Smooth muscle cell (in vitro differentiated cells): ENCODE measurements at regions not wholly inside any gene's neighbourhood (a gene's known extent, or its start where the extent isn't known, plus 50 kb on each side); places are given as distances from the start of the nearest gene placed in this dataset.

Experiments used
- DNase-seq: peaks from one replicate; lab custom pipeline; 2025; ENCODE audit not compliant: unreplicated experiment; lab: John Stamatoyannopoulos, UW
- H2AFZ ChIP-seq: fragments of 200-600 bp; sonication (generic); 2 replicates; pipeline ENCODE4 v1.6.0; 2016; ENCODE audit warnings: antibody characterized with exemption, low read depth, mild to moderate bottlenecking
- H3F3A ChIP-seq: fragments of 200-600 bp; sonication (generic); 2 replicates; pipeline ENCODE4 v1.6.0; 2017; ENCODE audit warnings: antibody characterized with exemption, low read depth
- H3K27ac ChIP-seq: fragments of 200-600 bp; sonication (generic); 2 replicates; pipeline ENCODE4 v1.5.1; 2016; ENCODE audit warnings: low read depth, mild to moderate bottlenecking
- H3K27me3 ChIP-seq: fragments of 200-600 bp; sonication (generic); 2 replicates; pipeline ENCODE4 v1.6.1; 2016; ENCODE audit warnings: low read depth, mild to moderate bottlenecking
- H3K36me3 ChIP-seq: fragments of 200-600 bp; sonication (generic); 2 replicates; pipeline ENCODE4 v1.5.1; 2016; ENCODE audit warnings: low read depth
- H3K4me1 ChIP-seq: fragments of 200-600 bp; sonication (generic); 2 replicates; pipeline ENCODE4 v1.5.1; 2016; ENCODE audit warnings: low read depth
- H3K4me2 ChIP-seq: fragments of 200-600 bp; sonication (generic); 2 replicates; pipeline ENCODE4 v1.6.0; 2016; ENCODE audit warnings: mild to moderate bottlenecking
- H3K4me3 ChIP-seq: fragments of 200-600 bp; sonication (generic); 2 replicates; pipeline ENCODE4 v1.5.1; 2016; ENCODE audit warnings: mild to moderate bottlenecking
- H3K79me2 ChIP-seq: fragments of 200-600 bp; sonication (generic); 2 replicates; pipeline ENCODE4 v1.6.0; 2016; ENCODE audit warnings: low read depth, mild to moderate bottlenecking
- H3K9ac ChIP-seq: fragments of 200-600 bp; sonication (generic); 2 replicates; pipeline ENCODE4 v1.6.0; 2016; ENCODE audit warnings: low read depth
- H3K9me3 ChIP-seq: fragments of 200-600 bp; sonication (generic); replicated peaks from 2 replicates; pipeline ENCODE4 v1.5.1; 2016; ENCODE audit warnings: low read depth
- H4K20me1 ChIP-seq: fragments of 200-600 bp; sonication (generic); 2 replicates; pipeline ENCODE4 v1.6.0; 2016; ENCODE audit warnings: low read depth
- WGBS: methylation state at CpG from one replicate; pipeline ENCODE4 v1.1.7; 2016; ENCODE audit warnings: low lambda C conversion rate; 5-methylcytosine and 5-hydroxymethylcytosine counted together
- TF ChIP-seq, protein P1 (sequence below): fragments of 200-600 bp; sonication (generic); IDR thresholded peaks from 2 replicates; pipeline ENCODE4 v1.5.1; 2017; ENCODE audit warnings: borderline replicate concordance, mild to moderate bottlenecking, antibody characterized with exemption; ENCODE audit not compliant: insufficient read depth, poor library complexity, severe bottlenecking

DNA sequence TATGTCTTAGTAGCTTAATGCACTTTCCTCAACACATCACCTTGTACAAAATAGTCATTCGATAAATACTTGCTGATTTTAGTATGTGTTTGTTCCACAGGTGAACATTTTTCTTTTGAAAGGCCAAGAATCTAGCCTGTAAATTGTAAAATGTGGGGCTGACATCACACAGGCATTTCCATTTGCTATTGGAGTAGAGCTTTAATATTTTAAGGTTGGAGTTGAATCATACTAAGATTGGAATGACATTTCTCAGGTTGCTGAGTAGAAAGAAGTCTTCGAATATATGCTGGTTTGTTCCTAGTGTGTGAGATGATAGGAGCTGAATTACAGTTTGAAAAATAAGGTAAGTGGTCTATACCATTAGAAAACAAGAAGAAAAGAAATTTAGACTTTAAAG lies 112.3 kb upstream of the FRY start:
- TF ChIP-seq, protein P1, sequence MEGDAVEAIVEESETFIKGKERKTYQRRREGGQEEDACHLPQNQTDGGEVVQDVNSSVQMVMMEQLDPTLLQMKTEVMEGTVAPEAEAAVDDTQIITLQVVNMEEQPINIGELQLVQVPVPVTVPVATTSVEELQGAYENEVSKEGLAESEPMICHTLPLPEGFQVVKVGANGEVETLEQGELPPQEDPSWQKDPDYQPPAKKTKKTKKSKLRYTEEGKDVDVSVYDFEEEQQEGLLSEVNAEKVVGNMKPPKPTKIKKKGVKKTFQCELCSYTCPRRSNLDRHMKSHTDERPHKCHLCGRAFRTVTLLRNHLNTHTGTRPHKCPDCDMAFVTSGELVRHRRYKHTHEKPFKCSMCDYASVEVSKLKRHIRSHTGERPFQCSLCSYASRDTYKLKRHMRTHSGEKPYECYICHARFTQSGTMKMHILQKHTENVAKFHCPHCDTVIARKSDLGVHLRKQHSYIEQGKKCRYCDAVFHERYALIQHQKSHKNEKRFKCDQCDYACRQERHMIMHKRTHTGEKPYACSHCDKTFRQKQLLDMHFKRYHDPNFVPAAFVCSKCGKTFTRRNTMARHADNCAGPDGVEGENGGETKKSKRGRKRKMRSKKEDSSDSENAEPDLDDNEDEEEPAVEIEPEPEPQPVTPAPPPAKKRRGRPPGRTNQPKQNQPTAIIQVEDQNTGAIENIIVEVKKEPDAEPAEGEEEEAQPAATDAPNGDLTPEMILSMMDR: no peak
- H3K9me3 ChIP-seq: no peaks in the 10 kb centered on the region
- no peaks in the 10 kb centered on the region for H3K27me3 ChIP-seq
- WGBS: 90% methylated on average over 2 of the region's 2 CpGs
- no peak overlapping the region for H2AFZ ChIP-seq
- no peak overlapping the region for H3K4me3 ChIP-seq
- no peak overlapping the region for H3K4me2 ChIP-seq
- H3K79me2 ChIP-seq: no peaks in the 10 kb centered on the region
- no peak for DNase-seq
- H3K9ac ChIP-seq: no peak overlapping the region
- no peaks in the 10 kb centered on the region for H3F3A ChIP-seq
- no peaks in the 10 kb centered on the region for H4K20me1 ChIP-seq
- H3K36me3 ChIP-seq: no peaks in the 10 kb centered on the region
- no peak overlapping the region for H3K27ac ChIP-seq
- H3K4me1 ChIP-seq: peaks cover 6% of the 10 kb centered on the region

DNA sequence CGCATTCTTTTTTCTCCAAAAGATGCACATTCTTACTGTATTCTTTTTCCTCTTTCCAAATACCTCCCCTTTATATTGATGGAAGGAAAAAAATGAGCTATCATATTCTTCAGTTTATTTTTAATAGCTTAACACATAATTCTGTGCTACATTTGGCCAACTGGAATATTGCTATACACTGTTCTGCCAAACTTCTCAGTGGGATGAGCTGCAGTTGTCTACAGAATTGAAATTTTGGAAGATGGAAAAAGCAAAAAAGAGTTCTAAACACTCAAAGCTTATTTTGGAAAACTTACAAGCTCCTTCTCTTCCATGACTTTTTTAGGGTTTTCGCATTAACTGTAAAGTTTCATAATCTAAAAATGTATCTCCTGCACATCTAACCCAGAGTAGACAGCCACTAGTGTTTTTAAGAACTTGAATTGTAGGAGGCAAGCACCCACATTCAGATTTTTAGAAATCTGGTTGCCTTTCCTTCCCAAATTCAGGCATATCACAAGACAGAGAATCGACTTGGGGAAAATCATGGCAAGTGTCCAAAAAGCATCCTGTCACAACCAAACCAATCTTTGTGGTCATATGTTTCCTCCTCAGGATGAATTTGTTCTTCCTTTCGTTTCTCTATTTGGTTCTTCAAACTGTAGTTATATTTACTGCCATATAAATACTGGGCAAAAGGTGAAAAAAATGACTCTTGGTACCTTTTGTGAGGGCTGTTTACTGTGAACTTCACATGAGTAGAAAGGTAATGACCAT lies 111.4 kb upstream of the FRY start:
- no peak overlapping the region for H3K27ac ChIP-seq
- peaks cover 3% of the 10 kb centered on the region for H3K4me1 ChIP-seq
- no peak overlapping the region for H2AFZ ChIP-seq
- H3K79me2 ChIP-seq: no peaks in the 10 kb centered on the region
- no peaks in the 10 kb centered on the region for H3K9me3 ChIP-seq
- no peaks in the 10 kb centered on the region for H3K27me3 ChIP-seq
- H3K4me3 ChIP-seq: no peak overlapping the region
- WGBS: 93% methylated on average over 4 of the region's 4 CpGs
- H3F3A ChIP-seq: no peaks in the 10 kb centered on the region
- DNase-seq: no peak
- no peaks in the 10 kb centered on the region for H4K20me1 ChIP-seq
- H3K9ac ChIP-seq: no peak overlapping the region
- TF ChIP-seq, protein P1: no peak
- H3K36me3 ChIP-seq: no peaks in the 10 kb centered on the region
- H3K4me2 ChIP-seq: no peak overlapping the region

DNA sequence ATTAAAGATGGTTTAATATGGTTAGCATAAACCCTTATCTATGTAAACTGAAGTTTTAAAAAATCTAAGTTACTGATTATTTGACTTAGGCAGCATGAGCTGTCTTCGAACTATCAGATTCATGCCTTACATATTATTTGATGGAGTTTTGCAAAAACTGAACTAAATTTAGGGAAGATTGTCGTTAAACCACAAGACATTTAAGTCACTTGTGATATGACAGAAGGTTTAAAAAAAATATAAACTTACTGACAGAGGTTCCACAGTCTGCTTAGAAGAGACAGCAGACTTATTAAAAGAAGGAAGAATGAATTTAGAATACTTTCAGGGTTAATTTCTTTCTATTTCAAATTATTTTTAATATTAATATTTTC lies 110.9 kb upstream of the FRY start:
- Histone ChIP-seq H3K4me3 (no peak overlapping the region), H3F3A (no peaks in the 10 kb centered on the region), H3K4me2 (no peak overlapping the region), H3K9ac (no peak overlapping the region), H3K27ac (no peak overlapping the region), H4K20me1 (no peaks in the 10 kb centered on the region), H3K4me1 (no peaks in the 10 kb centered on the region), H3K27me3 (no peaks in the 10 kb centered on the region), H3K36me3 (no peaks in the 10 kb centered on the region), H2AFZ (no peak overlapping the region), H3K9me3 (no peaks in the 10 kb centered on the region), H3K79me2 (no peaks in the 10 kb centered on the region)
- TF ChIP-seq, protein P1: no peak
- WGBS: 84% methylated on average over 2 of the region's 2 CpGs
- DNase-seq: no peak

DNA sequence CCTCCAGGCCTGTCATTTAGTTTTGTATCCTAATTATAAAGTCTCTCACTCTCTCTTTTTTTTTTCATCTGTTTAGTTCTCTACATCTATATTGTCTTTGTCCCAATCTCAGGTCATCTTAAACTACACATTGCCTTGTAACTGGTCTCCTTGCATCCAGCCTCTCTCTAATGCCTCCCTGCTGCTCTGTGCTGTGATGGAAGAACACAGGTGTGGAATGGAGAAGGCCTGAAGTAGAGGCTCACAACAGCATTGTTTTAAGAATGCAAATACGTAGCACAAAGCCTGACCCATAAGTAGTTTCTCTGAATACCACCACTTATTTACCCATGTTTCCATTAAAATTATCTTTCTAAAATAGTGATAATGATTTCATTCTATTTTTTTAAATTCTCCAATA lies 108.8 kb upstream of the FRY start:
- WGBS: 85% methylated on average over 1 of the region's 1 CpG
- Histone ChIP-seq H4K20me1 (no peaks in the 10 kb centered on the region), H3K9ac (no peak overlapping the region), H3K79me2 (no peaks in the 10 kb centered on the region), H3K27ac (no peak overlapping the region), H3K4me2 (no peak overlapping the region), H3F3A (no peaks in the 10 kb centered on the region), H3K4me1 (no peaks in the 10 kb centered on the region), H3K4me3 (no peak overlapping the region), H3K9me3 (no peaks in the 10 kb centered on the region), H3K36me3 (no peaks in the 10 kb centered on the region), H2AFZ (no peak overlapping the region), H3K27me3 (no peaks in the 10 kb centered on the region)
- DNase-seq: no peak
- TF ChIP-seq, protein P1: no peak
